ENCODE measurements at regions not wholly inside any gene's neighbourhood (a gene's known extent, or its start where the extent isn't known, plus 50 kb on each side); places are given as distances from the start of the nearest gene placed in this dataset.

GRCh38 chr7:17660116-17660515 is 280.2 kb downstream of the SNX13 start:
- POLR2A ChIA-PET = no interaction called here
- WGBS (ENCODE audit: low lambda C conversion rate) = 18% methylated on average over 1 of the region's 1 CpG
- TF ChIP-seq MXI1 (IDR thresholded peaks at IDR 0.05; ENCODE audit: low read depth, low read length) = no peak
- no peak for TF ChIP-seq REST (IDR thresholded peaks at IDR 0.05; ENCODE audit: low read depth, low read length)
- no peak for TF ChIP-seq SMC3 (IDR thresholded peaks at IDR 0.05; ENCODE audit: low read depth, low read length)
- TF ChIP-seq CTCF (IDR thresholded peaks at IDR 0.05) = no peak
- TF ChIP-seq MAX (IDR thresholded peaks at IDR 0.05; ENCODE audit: low read depth) = no peak
- TF ChIP-seq TEAD4 (IDR thresholded peaks at IDR 0.05; ENCODE audit: borderline replicate concordance, insufficient read depth) = no peak

GRCh38 chr7:17661982-17662585 is 278.2 kb downstream of the SNX13 start:
- no peaks in the 10 kb centered on the region for H3K9me3 ChIP-seq
- peak overlapping the region; percentile 53; the same call in 1 of the 2 replicates for H2AFZ ChIP-seq (ENCODE audit: low read depth)
- no peaks in the 10 kb centered on the region for H4K20me1 ChIP-seq (ENCODE audit: insufficient read depth)
- H3K27ac ChIP-seq (ENCODE audit: low read depth in 2 of 2, low read length in 1 of 2) = peak overlapping the region in 1 of 2 experiments; percentile 76; a peak in 2 of 4 replicates
- H3K27me3 ChIP-seq (ENCODE audit: insufficient read depth) = no peaks in the 10 kb centered on the region
- CTCF ChIA-PET = interaction anchor here (1.5 kb wide), 2 partner anchors 10 to 21 kb away, joined by 3 to 5 read pairs; no protein-coding TSS in a partner anchor
- peaks cover 6% of the 10 kb centered on the region for H3F3A ChIP-seq (replicated peaks; ENCODE audit: insufficient read depth)
- no peaks in the 10 kb centered on the region for H3K9me2 ChIP-seq
- H3K36me3 ChIP-seq (replicated peaks in 1 of 2; ENCODE audit: control insufficient read depth in 1 of 2, insufficient read depth in 2 of 2, low read length in 1 of 2) = no peaks in the 10 kb centered on the region
- WGBS (ENCODE audit: low lambda C conversion rate) = 18% methylated on average over 3 of the region's 3 CpGs
- no peak for DNase-seq
- H3K79me2 ChIP-seq (ENCODE audit: insufficient read depth) = no peaks in the 10 kb centered on the region
- H3K4me2 ChIP-seq = peak overlapping the region; percentile 50
- TF ChIP-seq TCF12 (IDR thresholded peaks at IDR 0.05) (no peak), SIN3A (IDR thresholded peaks at IDR 0.05; ENCODE audit: borderline replicate concordance, low read depth, low read length) (no peak), FOSL2 (IDR thresholded peaks at IDR 0.05; ENCODE audit: borderline replicate concordance, low read depth) (no peak), RAD21 (IDR thresholded peaks at IDR 0.05; ENCODE audit: low read length) (no peak), FOXM1 (IDR thresholded peaks at IDR 0.05; ENCODE audit: low read depth) (no peak), EP300 (IDR thresholded peaks at IDR 0.05; ENCODE audit: borderline replicate concordance in 1 of 2, low read depth in 1 of 2, low read length in 1 of 2) (no peak), USF2 (IDR thresholded peaks at IDR 0.05; ENCODE audit: borderline replicate concordance, low read depth, low read length) (no peak), MAX (IDR thresholded peaks at IDR 0.05; ENCODE audit: low read depth) (no peak), GATA2 (CRISPR knock-in tag; IDR thresholded peaks at IDR 0.05) (no peak)
- H3K9ac ChIP-seq = no peak overlapping the region
- peaks cover 0 to 18% of the 10 kb centered on the region in 2 experiments; a peak in 3 of 4 replicates for H3K4me1 ChIP-seq (ENCODE audit: control insufficient read depth in 1 of 2, insufficient read depth in 2 of 2, low read depth in 1 of 2, low read length in 1 of 2)
- POLR2A ChIA-PET = no interaction called here
- H3K4me3 ChIP-seq (ENCODE audit: low read depth in 2 of 2, low read length in 1 of 2) = no peak overlapping the region

More at GRCh38 chr7:17660116-17660515, 280.2 kb downstream of the SNX13 start:
- no peaks in the 10 kb centered on the region for H4K20me1 ChIP-seq (ENCODE audit: insufficient read depth)
- CTCF ChIA-PET = no interaction called here
- no peaks in the 10 kb centered on the region for H3K27me3 ChIP-seq (ENCODE audit: insufficient read depth)
- no peak overlapping the region for H3K4me3 ChIP-seq (ENCODE audit: low read depth in 2 of 2, low read length in 1 of 2)
- no peak overlapping the region for H3K4me2 ChIP-seq
- no peak overlapping the region for H2AFZ ChIP-seq (ENCODE audit: low read depth)
- peaks cover 6% of the 10 kb centered on the region for H3F3A ChIP-seq (replicated peaks; ENCODE audit: insufficient read depth)
- DNase-seq = no peak
- no peaks in the 10 kb centered on the region for H3K9me3 ChIP-seq
- H3K27ac ChIP-seq (ENCODE audit: low read depth in 2 of 2, low read length in 1 of 2) = no peak overlapping the region
- no peak overlapping the region for H3K9ac ChIP-seq
- H3K4me1 ChIP-seq (ENCODE audit: control insufficient read depth in 1 of 2, insufficient read depth in 2 of 2, low read depth in 1 of 2, low read length in 1 of 2) = peaks cover 0 to 18% of the 10 kb centered on the region in 2 experiments; a peak in 3 of 4 replicates
- H3K36me3 ChIP-seq (replicated peaks in 1 of 2; ENCODE audit: control insufficient read depth in 1 of 2, insufficient read depth in 2 of 2, low read length in 1 of 2) = no peaks in the 10 kb centered on the region
- H3K9me2 ChIP-seq = no peaks in the 10 kb centered on the region
- no peaks in the 10 kb centered on the region for H3K79me2 ChIP-seq (ENCODE audit: insufficient read depth)

Measured in SK-N-SH (cell line).